ENCODE measurements at regions not wholly inside any gene's neighbourhood (a gene's known extent, or its start where the extent isn't known, plus 50 kb on each side); places are given as distances from the start of the nearest gene placed in this dataset.

DNA sequence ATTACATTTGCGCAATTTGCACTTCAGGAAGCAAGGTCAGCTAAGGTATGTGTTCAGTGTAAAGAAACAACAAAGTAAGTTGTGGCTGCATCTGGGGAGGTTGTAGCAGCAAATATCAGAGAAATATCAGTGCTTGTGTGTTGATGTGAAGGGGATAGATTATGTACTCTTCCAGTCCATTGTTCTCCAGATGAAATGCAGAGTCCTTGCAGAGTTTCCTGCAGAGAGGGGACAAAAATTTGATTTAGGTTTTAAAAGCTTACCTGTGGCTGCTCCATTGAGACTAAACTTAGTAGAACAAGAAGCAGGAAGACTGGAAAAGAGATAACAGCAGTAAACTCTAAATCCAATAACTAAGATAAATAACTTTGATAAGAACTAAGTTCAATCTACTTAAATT lies 952.2 kb downstream of the CDH18 start:
- TF ChIP-seq, protein P1, sequence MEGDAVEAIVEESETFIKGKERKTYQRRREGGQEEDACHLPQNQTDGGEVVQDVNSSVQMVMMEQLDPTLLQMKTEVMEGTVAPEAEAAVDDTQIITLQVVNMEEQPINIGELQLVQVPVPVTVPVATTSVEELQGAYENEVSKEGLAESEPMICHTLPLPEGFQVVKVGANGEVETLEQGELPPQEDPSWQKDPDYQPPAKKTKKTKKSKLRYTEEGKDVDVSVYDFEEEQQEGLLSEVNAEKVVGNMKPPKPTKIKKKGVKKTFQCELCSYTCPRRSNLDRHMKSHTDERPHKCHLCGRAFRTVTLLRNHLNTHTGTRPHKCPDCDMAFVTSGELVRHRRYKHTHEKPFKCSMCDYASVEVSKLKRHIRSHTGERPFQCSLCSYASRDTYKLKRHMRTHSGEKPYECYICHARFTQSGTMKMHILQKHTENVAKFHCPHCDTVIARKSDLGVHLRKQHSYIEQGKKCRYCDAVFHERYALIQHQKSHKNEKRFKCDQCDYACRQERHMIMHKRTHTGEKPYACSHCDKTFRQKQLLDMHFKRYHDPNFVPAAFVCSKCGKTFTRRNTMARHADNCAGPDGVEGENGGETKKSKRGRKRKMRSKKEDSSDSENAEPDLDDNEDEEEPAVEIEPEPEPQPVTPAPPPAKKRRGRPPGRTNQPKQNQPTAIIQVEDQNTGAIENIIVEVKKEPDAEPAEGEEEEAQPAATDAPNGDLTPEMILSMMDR (tag by site-specific recombination; IDR thresholded peaks at IDR 0.05): no peak
- no peak for TF ChIP-seq ZIC2 (tag by site-specific recombination; IDR thresholded peaks at IDR 0.05)
- TF ChIP-seq, protein P2, sequence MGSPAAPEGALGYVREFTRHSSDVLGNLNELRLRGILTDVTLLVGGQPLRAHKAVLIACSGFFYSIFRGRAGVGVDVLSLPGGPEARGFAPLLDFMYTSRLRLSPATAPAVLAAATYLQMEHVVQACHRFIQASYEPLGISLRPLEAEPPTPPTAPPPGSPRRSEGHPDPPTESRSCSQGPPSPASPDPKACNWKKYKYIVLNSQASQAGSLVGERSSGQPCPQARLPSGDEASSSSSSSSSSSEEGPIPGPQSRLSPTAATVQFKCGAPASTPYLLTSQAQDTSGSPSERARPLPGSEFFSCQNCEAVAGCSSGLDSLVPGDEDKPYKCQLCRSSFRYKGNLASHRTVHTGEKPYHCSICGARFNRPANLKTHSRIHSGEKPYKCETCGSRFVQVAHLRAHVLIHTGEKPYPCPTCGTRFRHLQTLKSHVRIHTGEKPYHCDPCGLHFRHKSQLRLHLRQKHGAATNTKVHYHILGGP (tag by site-specific recombination; IDR thresholded peaks at IDR 0.05): no peak
- no peak for TF ChIP-seq ZNF514 (tag by site-specific recombination; IDR thresholded peaks at IDR 0.05)
- no peak for TF ChIP-seq ZNF521 (tag by site-specific recombination; IDR thresholded peaks at IDR 0.05)
- no peak for TF ChIP-seq ZNF623 (tag by site-specific recombination; IDR thresholded peaks at IDR 0.05)
- TF ChIP-seq ZBTB8A (tag by site-specific recombination; IDR thresholded peaks at IDR 0.05): no peak
- TF ChIP-seq, protein P3, sequence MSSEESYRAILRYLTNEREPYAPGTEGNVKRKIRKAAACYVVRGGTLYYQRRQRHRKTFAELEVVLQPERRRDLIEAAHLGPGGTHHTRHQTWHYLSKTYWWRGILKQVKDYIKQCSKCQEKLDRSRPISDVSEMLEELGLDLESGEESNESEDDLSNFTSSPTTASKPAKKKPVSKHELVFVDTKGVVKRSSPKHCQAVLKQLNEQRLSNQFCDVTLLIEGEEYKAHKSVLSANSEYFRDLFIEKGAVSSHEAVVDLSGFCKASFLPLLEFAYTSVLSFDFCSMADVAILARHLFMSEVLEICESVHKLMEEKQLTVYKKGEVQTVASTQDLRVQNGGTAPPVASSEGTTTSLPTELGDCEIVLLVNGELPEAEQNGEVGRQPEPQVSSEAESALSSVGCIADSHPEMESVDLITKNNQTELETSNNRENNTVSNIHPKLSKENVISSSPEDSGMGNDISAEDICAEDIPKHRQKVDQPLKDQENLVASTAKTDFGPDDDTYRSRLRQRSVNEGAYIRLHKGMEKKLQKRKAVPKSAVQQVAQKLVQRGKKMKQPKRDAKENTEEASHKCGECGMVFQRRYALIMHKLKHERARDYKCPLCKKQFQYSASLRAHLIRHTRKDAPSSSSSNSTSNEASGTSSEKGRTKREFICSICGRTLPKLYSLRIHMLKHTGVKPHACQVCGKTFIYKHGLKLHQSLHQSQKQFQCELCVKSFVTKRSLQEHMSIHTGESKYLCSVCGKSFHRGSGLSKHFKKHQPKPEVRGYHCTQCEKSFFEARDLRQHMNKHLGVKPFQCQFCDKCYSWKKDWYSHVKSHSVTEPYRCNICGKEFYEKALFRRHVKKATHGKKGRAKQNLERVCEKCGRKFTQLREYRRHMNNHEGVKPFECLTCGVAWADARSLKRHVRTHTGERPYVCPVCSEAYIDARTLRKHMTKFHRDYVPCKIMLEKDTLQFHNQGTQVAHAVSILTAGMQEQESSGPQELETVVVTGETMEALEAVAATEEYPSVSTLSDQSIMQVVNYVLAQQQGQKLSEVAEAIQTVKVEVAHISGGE (tag by site-specific recombination; conservative IDR thresholded peaks at IDR 0.05; ENCODE audit: low read depth): no peak
- TF ChIP-seq ZBTB1 (tag by site-specific recombination; IDR thresholded peaks at IDR 0.05): no peak
- TF ChIP-seq ZNF394 (tag by site-specific recombination; IDR thresholded peaks at IDR 0.05; ENCODE audit: borderline replicate concordance): no peak
- TF ChIP-seq ZNF776 (tag by site-specific recombination; IDR thresholded peaks at IDR 0.05; ENCODE audit: borderline replicate concordance): no peak

All from HEK293 (cell line).